Heart left ventricle (tissue), 16 donors: ENCODE measurements at regions not wholly inside any gene's neighbourhood (a gene's known extent, or its start where the extent isn't known, plus 50 kb on each side); places are given as distances from the start of the nearest gene placed in this dataset.

Source experiments
- ATAC-seq, 4 donors: fragments of 200-7000 bp; cut with Tn5 transposase; one replicate each; pipeline ENCODE4 v1.9.1; 2020 to 2022; ENCODE audit warnings: moderate library complexity in 4 of 4, mild to moderate bottlenecking in 3 of 4, moderate number of reproducible peaks in 1 of 4
- DNase-seq, 5 donors: peaks; one replicate each; pipeline ENCODE4 v3.0.0-alpha.2; 2020
- H3K27ac ChIP-seq, 12 donors: fragments of 200-600 bp; sonication (generic) in 4 of 12; one replicate each; pipeline versions ENCODE4 v1.5.0 to v1.8.0; 2016 to 2022; ENCODE audit warnings: mild to moderate bottlenecking in 2 of 12
- H3K27me3 ChIP-seq, 9 donors: fragments of 200-600 bp; sonication (generic) in 2 of 9; one replicate each; pipeline versions ENCODE4 v1.5.1 to v1.8.0; 2016 to 2022; ENCODE audit warnings: mild to moderate bottlenecking in 3 of 9
- H3K36me3 ChIP-seq, 9 donors: fragments of 200-600 bp; sonication (generic) in 2 of 9; one replicate each; pipeline versions ENCODE4 v1.5.0 to v1.8.0; 2018 to 2022; ENCODE audit warnings: mild to moderate bottlenecking in 2 of 9
- H3K4me1 ChIP-seq, 12 donors: fragments of 200-600 bp; sonication (generic) in 4 of 12; one replicate each; pipeline versions ENCODE4 v1.5.0 to v1.8.0; 2016 to 2022; ENCODE audit warnings: mild to moderate bottlenecking in 3 of 12
- H3K4me3 ChIP-seq, 12 donors: fragments of 200-600 bp; sonication (generic) in 4 of 12; one replicate each; pipeline versions ENCODE4 v1.5.0 to v1.8.0; 2017 to 2022; ENCODE audit warnings: mild to moderate bottlenecking in 9 of 12, moderate library complexity in 4 of 12
- H3K9me3 ChIP-seq, 12 donors: fragments of 200-600 bp; sonication (generic) in 4 of 12; one replicate each; pipeline versions ENCODE4 v1.5.0 to v1.8.0; 2016 to 2022; ENCODE audit warnings: mild to moderate bottlenecking in 1 of 12
- CTCF ChIP-seq, 12 donors: fragments of 200-600 bp; sonication (generic) in 4 of 12; IDR thresholded peaks; one replicate each; pipeline versions ENCODE4 v1.5.0 to v1.8.0; 2018 to 2022; ENCODE audit warnings: antibody characterized with exemption in 12 of 12, mild to moderate bottlenecking in 5 of 12
- POLR2A ChIP-seq, 2 donors: fragments of 450-650 bp; IDR thresholded peaks; one replicate each; pipeline ENCODE4 v1.6.1; 2017; ENCODE audit warnings: antibody characterized with exemption in 2 of 2, mild to moderate bottlenecking in 2 of 2, moderate library complexity in 2 of 2
- WGBS, 4 donors: extraction: QIAGEN DNeasy Blood & Tissue Kit in 2 of 4; methylation state at CpG; one replicate each; pipeline versions ENCODE4 v1.1.5 to v1.1.7; 2013 to 2018; 5-methylcytosine and 5-hydroxymethylcytosine counted together
- intact Hi-C, 10 donors: fragments of 100-400 bp; cut with DNase I; formaldehyde crosslinking; loops; one replicate each; pipeline versions ENCODE4 v1.11.1 to v1.14.2; 2022
- donor health status: ischemic (EF 13 %, LVEDD 7.1; RV severe dilation, severe dysfunction).
- donor health status: healthy with polysubstance abuse.
- donor health status: DM: no; HTN: yes; CAD: no.
- donor health status: DM: no; HTN: no; CAD: no.
- donor health status: ischemic (EF 25% LVEDD 6.9; RV normal size, moderate dysfunction).
- donor health status: ischemic (EF 25% LVEDD 5.7; RV mildly dilated, moderate dysfunction).
- donor health status: healthy.
- donor health status: DM: yes; HTN: yes; CAD: no.
- donor health status: ischemic (EF 35%, LVEDD 5.7; RV mildly dilated, moderate dysfunction).
- donor health status: nonischemic (EF 11% LVEDD 7.7; RV severe dilation, severe dysfunction).
- donor health status: DM: yes; HTN: yes; CAD: no.
- donor health status: PGD.
- donor health status: ischemic (EF 29% LVEDD 5.4; RV normal size, mild dysfunction).
- donor health status: nonischemic (EF 23%, LVEDD 6.1; RV moderate dilation, normal function).

- intact Hi-C loops = loop anchor here in 7 of 10 donors (2.0 to 5.0 kb wide), 3 partner anchors 1467 to 1482 kb away; no protein-coding TSS in a partner anchor
- Histone ChIP-seq H3K4me3 (no peak overlapping the region), H3K4me1 (no peaks in the 10 kb centered on the region), H3K27me3 (peaks cover 0 to 9% (median 0%) of the 10 kb centered on the region in 9 donors), H3K36me3 (no peaks in the 10 kb centered on the region), H3K9me3 (no peaks in the 10 kb centered on the region), H3K27ac (no peak overlapping the region)
- DNase-seq (no peak), ATAC-seq (no peak)
- no peak for TF ChIP-seq POLR2A (IDR thresholded peaks at IDR 0.05)
- TF ChIP-seq CTCF (IDR thresholded peaks at IDR 0.05) = peak; percentile 30 to 63 (median 50)
- 16 to 19% (median 17%) methylated on average over 5 of the region's 5 CpGs for WGBS, 4 donors
These were observed 528.8 kb downstream of the CPS1 start for GRCh38 chr2:211085056-211085680.

GRCh38 chr2:211086049-211086448 lies 529.6 kb downstream of the CPS1 start:
- DNase-seq (no peak), ATAC-seq (no peak)
- intact Hi-C loops = loop anchor here in 5 of 10 donors (5.0 kb wide), 2 partner anchors 1466 to 1481 kb away; no protein-coding TSS in a partner anchor
- WGBS, 4 donors = 59 to 72% (median 70%) methylated on average over 3 of the region's 3 CpGs
- Histone ChIP-seq H3K27me3 (peaks cover 0 to 9% (median 0%) of the 10 kb centered on the region in 9 donors), H3K9me3 (no peaks in the 10 kb centered on the region), H3K4me3 (no peak overlapping the region), H3K4me1 (no peaks in the 10 kb centered on the region), H3K36me3 (no peaks in the 10 kb centered on the region), H3K27ac (no peak overlapping the region)
- TF ChIP-seq POLR2A (IDR thresholded peaks at IDR 0.05) (no peak), CTCF (IDR thresholded peaks at IDR 0.05) (no peak)

GRCh38 chr2:211089127-211089526 lies 532.7 kb downstream of the CPS1 start:
- Histone ChIP-seq H3K4me3 (no peak overlapping the region), H3K27ac (no peak overlapping the region), H3K27me3 (peaks cover 0 to 9% (median 0%) of the 10 kb centered on the region in 9 donors), H3K36me3 (no peaks in the 10 kb centered on the region), H3K9me3 (no peaks in the 10 kb centered on the region), H3K4me1 (no peaks in the 10 kb centered on the region)
- intact Hi-C loops = loop anchor here in 5 of 10 donors (5.0 kb wide), 2 partner anchors 1463 to 1478 kb away; no protein-coding TSS in a partner anchor
- TF ChIP-seq CTCF (IDR thresholded peaks at IDR 0.05) (no peak), POLR2A (IDR thresholded peaks at IDR 0.05) (no peak)
- WGBS, 4 donors = 77 to 90% (median 84%) methylated on average over 3 of the region's 3 CpGs
- no peak for DNase-seq
- ATAC-seq = no peak

GRCh38 chr2:211093743-211094303 lies 537.4 kb downstream of the CPS1 start:
- DNase-seq (no peak), ATAC-seq (no peak)
- Histone ChIP-seq H3K4me1 (no peaks in the 10 kb centered on the region), H3K36me3 (no peaks in the 10 kb centered on the region), H3K27me3 (no peaks in the 10 kb centered on the region), H3K9me3 (peaks cover 0 to 9% (median 0%) of the 10 kb centered on the region in 12 donors), H3K4me3 (no peak overlapping the region), H3K27ac (no peak overlapping the region)
- intact Hi-C loops = no loop called here
- TF ChIP-seq CTCF (IDR thresholded peaks at IDR 0.05) (peak in 5 of 12 donors; percentile 9 to 28 (median 17)), POLR2A (IDR thresholded peaks at IDR 0.05) (no peak)
- 83 to 93% (median 85%) methylated on average over 3 of the region's 3 CpGs for WGBS, 4 donors
